SK-N-SH treated with all-trans-retinoic acid at 6 μM for 48 hours (cell line): ENCODE measurements at regions not wholly inside any gene's neighbourhood (a gene's known extent, or its start where the extent isn't known, plus 50 kb on each side); places are given as distances from the start of the nearest gene placed in this dataset.

Source experiments
- ATAC-seq: fragments of 200-7000 bp; cut with Tn5 transposase; 3 replicates; pipeline ENCODE4 v1.9.1; 2020; ENCODE audit warnings: mild to moderate bottlenecking, moderate library complexity
- ARNTL ChIP-seq: fragments of 450-650 bp; formaldehyde crosslinking; IDR thresholded peaks from 2 replicates; pipeline ENCODE4 v1.5.0; 2020; ENCODE audit warnings: low read depth, mild to moderate bottlenecking, moderate library complexity, borderline replicate concordance
- BACH2 ChIP-seq: fragments of 250-450 bp; sonication (Bioruptor Pico); IDR thresholded peaks from 2 replicates; pipeline ENCODE4 v1.9.0; 2021; ENCODE audit warnings: mild to moderate bottlenecking, borderline replicate concordance
- CREB5 ChIP-seq: fragments of 250-450 bp; sonication (Bioruptor Pico); IDR thresholded peaks from 2 replicates; pipeline ENCODE4 v1.5.1; 2020; ENCODE audit warnings: low read depth, mild to moderate bottlenecking, moderate library complexity
- ESRRG ChIP-seq: fragments of 250-450 bp; sonication (Bioruptor Pico); IDR thresholded peaks from 2 replicates; pipeline ENCODE4 v1.6.1; 2021; ENCODE audit warnings: mild to moderate bottlenecking
- GLIS3 ChIP-seq: fragments of 250-450 bp; sonication (Bioruptor Pico); IDR thresholded peaks from 2 replicates; pipeline ENCODE4 v1.5.0; 2020; ENCODE audit warnings: mild to moderate bottlenecking, moderate library complexity
- ISL1 ChIP-seq: fragments of 250-450 bp; sonication (Bioruptor Pico); IDR thresholded peaks from 2 replicates; pipeline ENCODE4 v2.1.2; 2022; ENCODE audit warnings: mild to moderate bottlenecking, moderate library complexity
- OSR1 ChIP-seq: fragments of 250-450 bp; sonication (Bioruptor Pico); IDR thresholded peaks from 2 replicates; pipeline ENCODE4 v1.8.0; 2022; ENCODE audit warnings: moderate library complexity, mild to moderate bottlenecking, inconsistent platforms
- PATZ1 ChIP-seq: fragments of 250-450 bp; sonication (Bioruptor Pico); IDR thresholded peaks from 2 replicates; pipeline ENCODE4 v1.8.0; 2020; ENCODE audit warnings: mild to moderate bottlenecking, moderate library complexity, borderline replicate concordance
- POU6F1 ChIP-seq: fragments of 250-450 bp; sonication (Bioruptor Pico); IDR thresholded peaks from 2 replicates; pipeline ENCODE4 v1.8.0; 2021; ENCODE audit warnings: low read depth, mild to moderate bottlenecking, moderate library complexity, borderline replicate concordance
- RARB ChIP-seq: fragments of 250-450 bp; sonication (Bioruptor Pico); IDR thresholded peaks from 2 replicates; pipeline ENCODE4 v1.8.0; 2021; ENCODE audit warnings: mild to moderate bottlenecking, moderate library complexity
- SNAI2 ChIP-seq: fragments of 250-450 bp; sonication (Bioruptor Pico); IDR thresholded peaks from 2 replicates; pipeline ENCODE4 v1.5.0; 2020; ENCODE audit warnings: mild to moderate bottlenecking, moderate library complexity
- TCF4 ChIP-seq: fragments of 250-450 bp; sonication (Bioruptor Pico); IDR thresholded peaks from 2 replicates; pipeline ENCODE4 v1.8.0; 2021; ENCODE audit warnings: mild to moderate bottlenecking, moderate library complexity, borderline replicate concordance
- TOX ChIP-seq: fragments of 250-450 bp; sonication (Bioruptor Pico); IDR thresholded peaks from 2 replicates; pipeline ENCODE4 v1.8.0; 2021; ENCODE audit warnings: mild to moderate bottlenecking, moderate library complexity, borderline replicate concordance
- TSHZ2 ChIP-seq: fragments of 250-450 bp; sonication (Bioruptor Pico); IDR thresholded peaks from 2 replicates; pipeline ENCODE4 v1.5.0; 2020; ENCODE audit warnings: mild to moderate bottlenecking, moderate library complexity
- ZC3H10 ChIP-seq: fragments of 250-450 bp; sonication (Bioruptor Pico); IDR thresholded peaks from 2 replicates; pipeline ENCODE4 v1.5.1; 2021; ENCODE audit warnings: mild to moderate bottlenecking, moderate library complexity
- ZFP3 ChIP-seq: fragments of 250-450 bp; sonication (Bioruptor Pico); IDR thresholded peaks from 2 replicates; pipeline ENCODE4 v1.5.0; 2020; ENCODE audit warnings: mild to moderate bottlenecking, moderate library complexity
- ZNF565 ChIP-seq: fragments of 450-650 bp; formaldehyde crosslinking; conservative IDR thresholded peaks from 2 replicates; pipeline ENCODE4 v1.5.0; 2020; ENCODE audit warnings: low read depth, mild to moderate bottlenecking, moderate library complexity

GRCh38 chr2:8583400-8584173, 98.3 kb upstream of the ID2 start:
- no peak for TF ChIP-seq TSHZ2 (CRISPR knock-in tag)
- no peak for TF ChIP-seq ZFP3
- no peak for TF ChIP-seq SNAI2 (CRISPR knock-in tag)
- TF ChIP-seq ZC3H10 (CRISPR knock-in tag) = no peak
- no peak for TF ChIP-seq ZNF565 (CRISPR knock-in tag)
- no peak for TF ChIP-seq PATZ1
- no peak for TF ChIP-seq BACH2 (CRISPR knock-in tag)
- TF ChIP-seq GLIS3 (CRISPR knock-in tag) = no peak
- no peak for TF ChIP-seq TCF4 (CRISPR knock-in tag)
- ATAC-seq = no peak; the same call in 2 of the 3 replicates

- TF ChIP-seq TSHZ2 (CRISPR knock-in tag) (no peak), ZC3H10 (CRISPR knock-in tag) (no peak), TOX (CRISPR knock-in tag) (no peak), POU6F1 (CRISPR knock-in tag) (no peak), ISL1 (CRISPR knock-in tag) (no peak), GLIS3 (CRISPR knock-in tag) (no peak), OSR1 (CRISPR knock-in tag) (no peak), RARB (no peak), ESRRG (CRISPR knock-in tag) (no peak), BACH2 (CRISPR knock-in tag) (no peak), CREB5 (CRISPR knock-in tag) (no peak), ARNTL (CRISPR knock-in tag) (no peak)
- ATAC-seq = no peak
Observed at GRCh38 chr2:8584174-8585066, 97.4 kb upstream of the ID2 start.
